K562 (cell line): ENCODE measurements at regions not wholly inside any gene's neighbourhood (a gene's known extent, or its start where the extent isn't known, plus 50 kb on each side); places are given as distances from the start of the nearest gene placed in this dataset.

ENCODE experiments used
- CBX2 ChIP-seq: fragments of 200-600 bp; sonication (generic); IDR thresholded peaks from one replicate; pipeline ENCODE4 v1.6.1; 2012; ENCODE audit warnings: mild to moderate bottlenecking, low read length, inconsistent platforms; ENCODE audit not compliant: insufficient read depth, poor library complexity, severe bottlenecking
- KLF13 ChIP-seq: fragments of 450-650 bp; IDR thresholded peaks from 2 replicates; pipeline ENCODE4 v1.6.1; 2016; ENCODE audit warnings: missing genetic modification characterization, low read depth, mild to moderate bottlenecking, missing compliant biosample characterization, moderate library complexity, borderline replicate concordance
- NUFIP1 ChIP-seq: fragments of 450-650 bp; IDR thresholded peaks from 2 replicates; pipeline ENCODE4 v1.6.1; 2018; ENCODE audit not compliant: partially characterized antibody
- PURB ChIP-seq: sonication (generic); formaldehyde crosslinking; IDR thresholded peaks from 2 replicates; pipeline ENCODE4 v1.9.0; 2021; ENCODE audit warnings: low read depth, mild to moderate bottlenecking, missing genetic modification reagents
- SRSF7 ChIP-seq: fragments of 200-400 bp; formaldehyde crosslinking; optimal IDR thresholded peaks from 2 replicates; pipeline ENCODE3; 2017; ENCODE audit warnings: mild to moderate bottlenecking, low read depth, low read length
- SUPT5H ChIP-seq: fragments of 450-650 bp; IDR thresholded peaks from 2 replicates; pipeline ENCODE4 v1.6.1; 2016
- TAF1 ChIP-seq: IDR thresholded peaks from 2 replicates; pipeline ENCODE4 v1.6.1; 2011; ENCODE audit warnings: mild to moderate bottlenecking, low read length, moderate library complexity; ENCODE audit not compliant: insufficient read depth, control insufficient read depth, severe bottlenecking; ENCODE audit errors: extremely low read depth
- ZSCAN29 ChIP-seq: fragments of 450-650 bp; IDR thresholded peaks from 2 replicates; pipeline ENCODE4 v1.6.1; 2017
- TF ChIP-seq, protein P1 (sequence below): fragments of 250-450 bp; sonication (Bioruptor Pico); IDR thresholded peaks from 2 replicates; pipeline ENCODE4 v1.4.0; 2020; ENCODE audit warnings: mild to moderate bottlenecking, moderate library complexity
- TF ChIP-seq, protein P2 (sequence below): sonication (generic); formaldehyde crosslinking; IDR thresholded peaks from 2 replicates; pipeline ENCODE4 v1.8.0; 2022; ENCODE audit warnings: mild to moderate bottlenecking, missing genetic modification reagents
- TF ChIP-seq, protein P3 (sequence below): fragments of 450-650 bp; formaldehyde crosslinking; conservative IDR thresholded peaks from 2 replicates; pipeline ENCODE4 v1.4.0; 2022; ENCODE audit warnings: mild to moderate bottlenecking, missing genetic modification characterization
- TF ChIP-seq, protein P4 (sequence below): IDR thresholded peaks from 2 replicates; pipeline ENCODE4 v1.6.1; 2011; ENCODE audit not compliant: insufficient read length; ENCODE audit errors: extremely low read depth
- TF ChIP-seq, protein P5 (sequence below), 2 experiments: fragments of 150-350 bp in 1 of 2; IDR thresholded peaks; 2 replicates each; pipeline ENCODE4 v1.6.1; 2012 to 2016; ENCODE audit warnings: low read depth in 2 of 2, low read length in 2 of 2, mild to moderate bottlenecking in 1 of 2, moderate library complexity in 1 of 2

DNA sequence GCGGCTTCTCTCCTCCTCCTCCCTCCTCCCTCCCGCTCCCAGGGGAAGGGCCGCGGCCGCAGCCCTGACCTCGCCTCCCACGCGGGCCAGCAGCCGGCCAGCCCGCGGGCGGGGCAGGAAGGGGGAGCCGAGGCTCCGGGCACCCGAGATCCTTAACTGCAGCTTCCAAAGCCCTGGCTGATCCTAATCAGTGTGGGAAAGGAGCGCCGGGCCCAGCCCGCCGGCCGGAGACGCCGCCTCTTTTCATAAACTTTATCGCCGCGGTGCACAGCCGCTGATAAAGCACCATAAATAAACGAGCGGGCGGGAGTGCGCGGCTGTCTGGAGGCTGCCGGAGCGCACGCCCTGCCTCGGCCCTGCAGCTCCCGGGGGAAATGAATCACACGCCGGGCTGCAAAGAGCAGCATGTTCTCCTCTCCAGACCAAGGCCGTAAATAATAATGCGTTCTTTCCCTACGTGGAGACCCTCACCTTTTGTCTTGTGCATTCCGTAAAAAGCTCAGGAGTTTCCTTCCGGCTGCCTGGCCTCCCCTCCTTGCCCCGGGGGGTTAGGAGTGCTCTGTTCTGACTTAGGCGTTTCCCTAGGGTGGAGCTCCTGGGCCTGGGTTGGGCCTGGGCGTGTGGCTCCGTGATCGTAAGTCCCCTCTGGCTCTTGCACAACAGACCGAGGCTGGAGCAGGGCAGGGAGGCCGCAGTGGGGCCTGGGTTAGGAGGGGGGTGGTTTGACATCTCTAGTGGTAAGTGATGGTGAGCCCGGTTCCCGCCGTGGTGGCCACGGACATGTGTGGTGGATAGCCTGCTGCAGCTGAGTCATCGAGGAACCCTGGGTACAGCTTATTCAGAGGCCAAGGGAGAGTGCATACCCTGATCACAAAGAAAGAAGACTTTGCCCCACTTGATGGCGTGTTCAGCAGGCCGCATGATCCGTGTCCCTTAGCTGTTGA lies 132.6 kb upstream of the HES1 start (continued):
- TF ChIP-seq, protein P1, sequence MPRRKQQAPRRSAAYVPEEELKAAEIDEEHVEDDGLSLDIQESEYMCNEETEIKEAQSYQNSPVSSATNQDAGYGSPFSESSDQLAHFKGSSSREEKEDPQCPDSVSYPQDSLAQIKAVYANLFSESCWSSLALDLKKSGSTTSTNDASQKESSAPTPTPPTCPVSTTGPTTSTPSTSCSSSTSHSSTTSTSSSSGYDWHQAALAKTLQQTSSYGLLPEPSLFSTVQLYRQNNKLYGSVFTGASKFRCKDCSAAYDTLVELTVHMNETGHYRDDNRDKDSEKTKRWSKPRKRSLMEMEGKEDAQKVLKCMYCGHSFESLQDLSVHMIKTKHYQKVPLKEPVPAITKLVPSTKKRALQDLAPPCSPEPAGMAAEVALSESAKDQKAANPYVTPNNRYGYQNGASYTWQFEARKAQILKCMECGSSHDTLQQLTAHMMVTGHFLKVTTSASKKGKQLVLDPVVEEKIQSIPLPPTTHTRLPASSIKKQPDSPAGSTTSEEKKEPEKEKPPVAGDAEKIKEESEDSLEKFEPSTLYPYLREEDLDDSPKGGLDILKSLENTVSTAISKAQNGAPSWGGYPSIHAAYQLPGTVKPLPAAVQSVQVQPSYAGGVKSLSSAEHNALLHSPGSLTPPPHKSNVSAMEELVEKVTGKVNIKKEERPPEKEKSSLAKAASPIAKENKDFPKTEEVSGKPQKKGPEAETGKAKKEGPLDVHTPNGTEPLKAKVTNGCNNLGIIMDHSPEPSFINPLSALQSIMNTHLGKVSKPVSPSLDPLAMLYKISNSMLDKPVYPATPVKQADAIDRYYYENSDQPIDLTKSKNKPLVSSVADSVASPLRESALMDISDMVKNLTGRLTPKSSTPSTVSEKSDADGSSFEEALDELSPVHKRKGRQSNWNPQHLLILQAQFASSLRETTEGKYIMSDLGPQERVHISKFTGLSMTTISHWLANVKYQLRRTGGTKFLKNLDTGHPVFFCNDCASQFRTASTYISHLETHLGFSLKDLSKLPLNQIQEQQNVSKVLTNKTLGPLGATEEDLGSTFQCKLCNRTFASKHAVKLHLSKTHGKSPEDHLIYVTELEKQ (CRISPR knock-in tag): no peak
- TF ChIP-seq, protein P2, sequence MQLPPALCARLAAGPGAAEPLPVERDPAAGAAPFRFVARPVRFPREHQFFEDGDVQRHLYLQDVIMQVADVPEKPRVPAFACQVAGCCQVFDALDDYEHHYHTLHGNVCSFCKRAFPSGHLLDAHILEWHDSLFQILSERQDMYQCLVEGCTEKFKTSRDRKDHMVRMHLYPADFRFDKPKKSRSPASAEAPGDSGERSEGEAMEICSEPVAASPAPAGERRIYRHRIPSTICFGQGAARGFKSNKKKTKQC (CRISPR knock-in tag): peak; percentile 61; the same call in 1 of the 2 replicates
- TF ChIP-seq SUPT5H (no peak), NUFIP1 (no peak), PURB (no peak), KLF13 (tag) (no peak), CBX2 (no peak), SRSF7 (no peak), TAF1 (peak; percentile 44), ZSCAN29 (no peak)
- TF ChIP-seq, protein P3, sequence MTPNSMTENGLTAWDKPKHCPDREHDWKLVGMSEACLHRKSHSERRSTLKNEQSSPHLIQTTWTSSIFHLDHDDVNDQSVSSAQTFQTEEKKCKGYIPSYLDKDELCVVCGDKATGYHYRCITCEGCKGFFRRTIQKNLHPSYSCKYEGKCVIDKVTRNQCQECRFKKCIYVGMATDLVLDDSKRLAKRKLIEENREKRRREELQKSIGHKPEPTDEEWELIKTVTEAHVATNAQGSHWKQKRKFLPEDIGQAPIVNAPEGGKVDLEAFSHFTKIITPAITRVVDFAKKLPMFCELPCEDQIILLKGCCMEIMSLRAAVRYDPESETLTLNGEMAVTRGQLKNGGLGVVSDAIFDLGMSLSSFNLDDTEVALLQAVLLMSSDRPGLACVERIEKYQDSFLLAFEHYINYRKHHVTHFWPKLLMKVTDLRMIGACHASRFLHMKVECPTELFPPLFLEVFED (CRISPR knock-in tag): no peak
- TF ChIP-seq, protein P4, sequence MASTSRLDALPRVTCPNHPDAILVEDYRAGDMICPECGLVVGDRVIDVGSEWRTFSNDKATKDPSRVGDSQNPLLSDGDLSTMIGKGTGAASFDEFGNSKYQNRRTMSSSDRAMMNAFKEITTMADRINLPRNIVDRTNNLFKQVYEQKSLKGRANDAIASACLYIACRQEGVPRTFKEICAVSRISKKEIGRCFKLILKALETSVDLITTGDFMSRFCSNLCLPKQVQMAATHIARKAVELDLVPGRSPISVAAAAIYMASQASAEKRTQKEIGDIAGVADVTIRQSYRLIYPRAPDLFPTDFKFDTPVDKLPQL: no peak
- TF ChIP-seq, protein P5, sequence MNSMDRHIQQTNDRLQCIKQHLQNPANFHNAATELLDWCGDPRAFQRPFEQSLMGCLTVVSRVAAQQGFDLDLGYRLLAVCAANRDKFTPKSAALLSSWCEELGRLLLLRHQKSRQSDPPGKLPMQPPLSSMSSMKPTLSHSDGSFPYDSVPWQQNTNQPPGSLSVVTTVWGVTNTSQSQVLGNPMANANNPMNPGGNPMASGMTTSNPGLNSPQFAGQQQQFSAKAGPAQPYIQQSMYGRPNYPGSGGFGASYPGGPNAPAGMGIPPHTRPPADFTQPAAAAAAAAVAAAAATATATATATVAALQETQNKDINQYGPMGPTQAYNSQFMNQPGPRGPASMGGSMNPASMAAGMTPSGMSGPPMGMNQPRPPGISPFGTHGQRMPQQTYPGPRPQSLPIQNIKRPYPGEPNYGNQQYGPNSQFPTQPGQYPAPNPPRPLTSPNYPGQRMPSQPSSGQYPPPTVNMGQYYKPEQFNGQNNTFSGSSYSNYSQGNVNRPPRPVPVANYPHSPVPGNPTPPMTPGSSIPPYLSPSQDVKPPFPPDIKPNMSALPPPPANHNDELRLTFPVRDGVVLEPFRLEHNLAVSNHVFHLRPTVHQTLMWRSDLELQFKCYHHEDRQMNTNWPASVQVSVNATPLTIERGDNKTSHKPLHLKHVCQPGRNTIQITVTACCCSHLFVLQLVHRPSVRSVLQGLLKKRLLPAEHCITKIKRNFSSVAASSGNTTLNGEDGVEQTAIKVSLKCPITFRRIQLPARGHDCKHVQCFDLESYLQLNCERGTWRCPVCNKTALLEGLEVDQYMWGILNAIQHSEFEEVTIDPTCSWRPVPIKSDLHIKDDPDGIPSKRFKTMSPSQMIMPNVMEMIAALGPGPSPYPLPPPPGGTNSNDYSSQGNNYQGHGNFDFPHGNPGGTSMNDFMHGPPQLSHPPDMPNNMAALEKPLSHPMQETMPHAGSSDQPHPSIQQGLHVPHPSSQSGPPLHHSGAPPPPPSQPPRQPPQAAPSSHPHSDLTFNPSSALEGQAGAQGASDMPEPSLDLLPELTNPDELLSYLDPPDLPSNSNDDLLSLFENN (IDR thresholded peaks at IDR 0.05; ENCODE audit: low read depth in 2 of 2, low read length in 2 of 2): peak in 1 of 2 experiments; percentile 40; a peak in 1 of 4 replicates
